GM21528 (cell line): ENCODE measurements at regions not wholly inside any gene's neighbourhood (a gene's known extent, or its start where the extent isn't known, plus 50 kb on each side); places are given as distances from the start of the nearest gene placed in this dataset.

Experiments
- ATAC-seq: cut with Tn5 transposase; IDR thresholded peaks from one replicate; pipeline ENCODE4 v1.9.1; 2021; ENCODE audit warnings: mild to moderate bottlenecking, moderate library complexity; ENCODE audit not compliant: unreplicated experiment, low FRiP score

DNA sequence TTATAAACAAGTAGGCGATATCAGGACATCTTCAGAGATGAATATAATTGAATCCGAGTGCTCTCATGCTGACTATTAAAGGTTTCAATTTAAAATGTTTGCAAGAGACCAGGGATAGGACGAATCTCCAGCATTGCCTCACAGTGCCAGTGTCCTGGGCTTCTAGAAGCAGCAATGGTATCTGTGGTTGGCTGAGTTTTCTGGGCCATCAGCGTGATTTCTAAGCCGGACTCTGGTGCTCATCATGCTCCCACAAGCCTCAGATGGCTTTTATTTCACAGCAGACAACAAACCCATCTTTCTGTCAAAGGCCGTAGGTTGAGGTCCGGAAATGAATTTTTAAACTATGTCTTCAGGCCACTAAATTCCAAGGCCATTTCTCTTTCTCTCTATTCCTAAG is 187.7 kb downstream of the FOXO1 start:
- ATAC-seq: no peak

DNA sequence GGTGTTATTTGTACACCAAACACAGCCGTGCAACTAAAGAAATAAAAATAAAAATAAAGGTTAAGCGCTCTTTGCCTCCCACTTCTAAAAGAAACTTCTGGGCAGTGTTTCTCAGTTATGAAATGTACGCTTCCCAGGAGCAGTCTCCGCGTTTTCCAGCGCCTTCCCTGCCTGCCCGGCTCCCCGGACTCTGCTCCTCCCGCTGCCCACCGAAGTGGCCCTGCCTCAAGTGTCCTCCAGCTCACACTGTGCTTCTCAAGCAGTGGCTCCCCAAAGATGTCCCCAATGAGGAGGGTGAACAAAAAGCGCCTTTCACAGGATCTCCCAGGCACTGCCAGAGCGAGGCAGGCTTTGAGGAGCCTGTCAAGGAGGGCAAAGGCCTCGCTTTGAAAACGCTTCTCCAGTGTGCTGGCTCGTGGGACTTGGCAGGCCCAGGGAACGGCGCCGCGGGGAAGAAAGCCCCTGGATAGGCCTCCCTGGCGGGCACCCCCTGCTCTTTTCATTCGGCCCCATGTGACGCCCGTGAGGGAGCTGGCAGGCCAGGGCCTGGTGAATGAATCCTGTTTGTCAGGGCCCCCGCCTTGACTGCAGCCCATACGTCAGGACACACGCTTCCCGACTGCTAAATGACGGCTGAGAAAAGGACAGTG is 187.1 kb downstream of the FOXO1 start:
- no peak for ATAC-seq

DNA sequence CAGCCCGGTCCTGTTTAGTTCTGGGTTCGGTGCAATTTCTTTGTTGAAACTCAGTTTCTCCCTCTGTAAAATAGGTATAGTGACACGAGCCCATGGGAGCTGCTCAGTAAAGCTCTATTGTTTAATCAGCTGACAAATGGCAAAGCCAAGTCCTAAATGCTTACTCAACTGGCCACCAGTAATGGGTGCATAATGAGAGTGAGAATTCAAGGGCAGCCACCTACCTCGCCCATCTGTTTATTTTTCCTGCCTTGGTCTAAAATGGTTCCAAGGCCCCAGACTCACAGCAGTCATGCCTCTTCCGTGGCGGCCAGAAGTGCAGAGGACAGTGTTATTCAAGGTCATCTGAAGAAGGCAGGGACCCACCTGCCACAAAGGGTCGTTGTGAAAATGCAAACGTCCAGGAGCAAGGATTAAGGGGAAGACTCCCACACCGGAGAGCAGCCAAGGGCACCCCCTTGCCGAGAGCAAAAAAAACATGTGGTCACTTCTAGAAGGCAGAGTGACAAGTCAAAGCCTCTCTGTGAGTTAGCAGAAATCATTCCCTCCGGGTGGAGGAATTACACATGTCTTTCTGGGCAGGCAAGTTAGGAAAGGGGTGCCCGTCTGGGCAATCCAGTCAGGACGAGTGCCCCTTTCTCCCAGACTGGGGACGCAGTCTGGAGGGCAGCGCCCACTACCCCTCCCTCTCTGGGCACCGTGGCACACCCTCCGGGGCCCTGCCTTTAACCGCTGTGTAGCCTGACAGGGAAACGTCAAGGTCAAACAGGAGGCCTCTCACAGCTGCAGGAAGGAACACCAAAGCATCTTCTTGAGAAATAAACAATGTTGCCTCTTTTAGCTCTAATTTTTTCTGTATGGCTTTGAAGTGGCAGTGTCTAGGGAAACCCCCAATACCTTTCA is 186.2 kb downstream of the FOXO1 start:
- no peak for ATAC-seq

DNA sequence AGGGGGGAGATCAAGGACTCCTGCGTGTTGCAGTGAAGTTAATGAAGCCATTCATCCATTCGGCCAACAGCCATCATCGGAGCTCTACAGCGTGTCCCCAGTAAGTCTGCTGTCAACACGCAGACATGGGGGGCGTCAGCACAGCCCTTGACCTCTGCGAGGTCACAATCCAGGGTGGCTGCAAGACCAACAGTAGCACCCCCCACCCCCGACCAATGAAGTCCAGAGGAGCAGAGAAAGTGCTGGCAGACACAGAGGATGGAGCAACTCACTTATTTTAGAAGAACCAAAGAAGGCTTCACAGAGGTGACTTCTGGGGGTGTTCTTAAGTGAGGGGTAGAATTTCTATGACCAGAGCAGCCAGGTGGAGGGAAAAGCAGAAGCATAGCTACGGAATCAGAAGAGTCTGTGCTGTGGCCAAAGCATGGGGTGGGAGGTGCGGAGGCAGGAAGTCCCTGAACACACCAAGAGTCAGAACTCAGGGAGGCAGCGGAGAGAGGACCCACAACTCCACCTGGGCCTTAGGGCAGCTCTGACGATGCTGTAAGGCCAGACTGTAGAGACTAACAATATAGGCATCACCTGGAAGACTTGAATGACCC is 185.4 kb downstream of the FOXO1 start:
- no peak for ATAC-seq

DNA sequence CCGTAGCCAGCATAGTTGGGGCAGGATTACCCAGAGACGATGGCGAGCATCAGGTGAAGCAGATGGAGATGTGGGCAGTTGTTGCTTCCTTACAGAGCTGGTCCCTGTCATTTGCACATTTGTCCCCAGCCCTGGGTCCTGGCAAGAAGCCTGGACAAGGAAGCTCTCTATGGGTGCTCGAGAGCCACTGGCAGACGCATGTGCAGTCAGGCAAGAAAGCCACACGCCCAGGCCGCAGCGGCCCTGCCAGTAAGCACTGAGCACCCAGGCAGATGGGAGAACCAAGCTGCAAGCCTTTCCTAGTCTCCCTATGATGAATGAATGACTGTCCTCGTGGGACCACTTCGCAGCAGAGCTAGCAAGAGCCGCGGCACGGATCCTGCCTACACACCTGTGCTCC is 182.8 kb downstream of the FOXO1 start:
- ATAC-seq: no peak

DNA sequence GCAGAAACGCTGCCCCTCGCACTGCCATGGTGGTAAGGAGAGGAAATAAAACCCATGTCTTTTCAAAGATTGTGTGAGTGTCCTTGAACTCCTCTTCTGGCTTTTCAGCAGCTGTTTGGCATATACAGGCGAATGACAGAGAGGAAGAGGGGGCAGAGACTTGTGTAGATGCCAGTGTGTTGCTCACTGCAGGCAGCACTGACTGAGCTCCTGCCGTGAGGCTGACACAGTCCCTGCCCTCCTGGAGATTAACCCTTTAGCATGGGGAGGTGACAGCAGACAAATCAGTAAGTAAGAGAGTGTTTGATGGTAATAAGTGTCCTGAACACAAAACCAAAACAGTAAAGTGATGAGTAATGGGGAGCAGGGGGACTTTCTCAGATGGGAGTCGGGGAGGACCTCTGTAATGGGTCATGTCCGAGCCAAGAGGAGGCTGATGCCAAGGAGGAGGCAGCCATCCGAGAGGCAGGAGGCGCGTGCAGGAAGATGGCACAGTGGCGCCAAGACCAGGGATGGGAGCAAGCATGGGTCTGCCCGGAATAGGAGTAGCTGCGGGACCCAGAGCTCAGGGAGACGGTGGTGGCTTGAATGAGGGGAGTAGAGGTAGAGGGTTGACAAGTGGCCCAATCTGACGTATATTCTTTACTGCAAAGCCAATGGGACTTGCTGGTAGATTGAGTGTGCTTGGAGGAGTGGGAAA is 182.2 kb downstream of the FOXO1 start:
- ATAC-seq: no peak

DNA sequence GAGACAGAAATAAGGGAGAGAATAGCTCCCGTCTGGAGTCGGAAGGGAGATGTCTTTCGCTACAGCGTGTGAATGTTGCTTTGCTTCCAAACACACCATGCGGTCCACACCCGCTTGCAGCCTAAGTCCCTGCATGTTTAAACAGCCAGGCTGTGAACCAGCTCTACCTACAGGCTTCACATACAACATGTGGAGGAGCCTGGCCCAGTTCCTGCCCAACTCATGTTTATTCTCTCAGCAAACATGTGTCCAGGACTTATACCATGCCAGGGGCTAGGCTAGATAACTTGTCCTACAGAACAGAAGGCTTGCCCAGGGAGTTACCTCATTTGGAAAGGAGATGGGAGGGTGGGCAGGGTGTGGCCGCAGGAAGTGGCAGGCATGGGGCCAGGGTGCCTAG is 181.5 kb downstream of the FOXO1 start:
- no peak for ATAC-seq

DNA sequence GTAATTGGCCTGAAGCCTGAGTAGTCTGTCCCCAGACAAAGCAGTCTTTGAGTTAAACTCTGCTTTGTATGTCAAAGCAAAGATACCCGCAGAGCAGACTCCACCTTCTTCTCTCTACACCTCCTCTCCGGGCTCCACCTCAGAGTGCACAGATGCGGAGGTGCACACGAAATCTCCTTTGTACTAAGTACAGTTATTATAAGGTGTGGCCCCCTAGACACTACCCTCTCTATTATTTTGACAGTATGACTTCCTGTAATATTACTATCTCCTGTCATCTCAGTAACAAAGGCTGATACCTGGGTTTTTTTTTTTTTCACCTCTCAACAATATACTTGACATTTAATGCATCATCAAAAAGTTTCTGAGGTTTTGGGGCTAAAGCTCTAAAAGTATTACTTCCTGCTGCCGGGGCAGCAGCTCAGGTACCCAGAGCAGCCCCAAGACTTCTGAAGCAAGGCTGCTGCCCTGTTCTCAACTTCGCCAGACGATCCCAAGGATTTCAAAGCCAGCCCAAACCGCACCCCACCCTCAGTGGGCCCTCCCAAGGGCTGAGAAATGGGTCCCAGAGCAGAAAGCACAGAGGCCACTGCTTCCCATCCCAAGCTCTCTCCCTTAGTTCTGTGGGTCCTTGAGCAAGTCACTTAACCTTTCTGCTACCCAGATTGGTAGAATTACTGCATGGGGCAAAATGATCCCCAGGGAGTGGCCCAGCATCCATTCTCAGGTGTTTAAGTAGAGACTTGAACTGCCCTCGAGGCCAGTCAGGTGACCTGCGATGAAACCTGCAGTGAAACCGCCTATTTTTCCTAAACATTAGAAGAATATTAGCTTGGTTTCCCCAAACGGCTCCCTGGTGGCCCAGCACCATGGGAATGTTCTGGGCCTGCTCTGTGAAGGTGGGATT is 180.6 kb downstream of the FOXO1 start:
- ATAC-seq: peak; percentile 48

DNA sequence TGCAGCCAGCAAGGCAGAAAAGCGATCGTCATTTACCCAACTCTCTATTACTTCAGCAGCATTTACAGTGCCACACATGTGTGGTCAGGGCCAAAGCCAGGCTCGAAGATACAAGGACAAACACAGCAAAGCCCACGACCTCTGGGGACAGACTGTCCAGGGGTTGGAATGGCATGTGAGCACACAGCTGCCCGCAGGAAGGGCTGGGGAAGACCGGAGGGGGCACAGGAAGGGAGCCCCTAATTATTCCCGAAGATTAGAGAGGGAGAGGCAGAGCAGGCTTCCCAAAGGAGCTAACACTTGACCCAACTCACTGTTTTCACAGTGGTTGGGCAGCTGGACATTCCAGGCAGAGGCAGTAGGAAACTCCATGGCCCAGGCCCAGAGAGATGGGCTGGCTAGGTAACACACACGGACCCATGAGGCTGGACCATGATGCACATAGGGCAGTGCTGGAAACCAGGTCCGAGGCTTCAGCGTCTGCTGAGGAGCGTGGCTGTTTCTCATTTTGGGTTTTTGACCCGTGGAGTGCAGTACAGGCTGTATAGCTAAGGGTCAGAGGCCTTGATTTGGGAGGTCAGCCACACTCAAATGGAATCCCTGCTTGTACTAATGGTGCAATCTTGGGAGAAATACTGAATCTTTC is 179.8 kb downstream of the FOXO1 start:
- no peak for ATAC-seq

DNA sequence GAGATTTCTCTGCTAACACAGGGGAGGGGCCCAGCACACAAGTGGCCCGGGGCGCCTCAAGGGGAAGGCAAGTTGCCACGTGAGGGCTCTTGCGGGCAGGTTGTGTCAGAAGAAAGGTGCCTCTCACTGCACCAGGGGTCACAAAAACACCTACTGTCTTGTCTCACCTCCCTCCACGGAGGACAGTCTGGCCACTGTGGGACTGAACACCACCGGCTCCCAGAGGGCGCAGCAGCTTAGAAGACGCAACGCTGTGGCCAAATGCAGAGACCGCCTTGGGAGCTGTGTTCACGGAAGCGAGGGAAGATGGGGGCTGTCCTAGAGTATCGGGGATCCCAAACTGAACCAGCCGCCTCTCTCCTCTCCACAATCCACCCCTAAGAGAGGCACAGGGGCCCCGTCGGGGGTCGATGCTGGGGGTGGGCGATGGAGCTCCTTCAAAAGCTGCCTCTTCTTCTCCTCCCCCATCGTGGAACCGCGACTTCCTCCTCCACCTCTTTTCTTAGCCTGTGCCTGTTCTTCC is 177.5 kb downstream of the FOXO1 start:
- ATAC-seq: no peak

DNA sequence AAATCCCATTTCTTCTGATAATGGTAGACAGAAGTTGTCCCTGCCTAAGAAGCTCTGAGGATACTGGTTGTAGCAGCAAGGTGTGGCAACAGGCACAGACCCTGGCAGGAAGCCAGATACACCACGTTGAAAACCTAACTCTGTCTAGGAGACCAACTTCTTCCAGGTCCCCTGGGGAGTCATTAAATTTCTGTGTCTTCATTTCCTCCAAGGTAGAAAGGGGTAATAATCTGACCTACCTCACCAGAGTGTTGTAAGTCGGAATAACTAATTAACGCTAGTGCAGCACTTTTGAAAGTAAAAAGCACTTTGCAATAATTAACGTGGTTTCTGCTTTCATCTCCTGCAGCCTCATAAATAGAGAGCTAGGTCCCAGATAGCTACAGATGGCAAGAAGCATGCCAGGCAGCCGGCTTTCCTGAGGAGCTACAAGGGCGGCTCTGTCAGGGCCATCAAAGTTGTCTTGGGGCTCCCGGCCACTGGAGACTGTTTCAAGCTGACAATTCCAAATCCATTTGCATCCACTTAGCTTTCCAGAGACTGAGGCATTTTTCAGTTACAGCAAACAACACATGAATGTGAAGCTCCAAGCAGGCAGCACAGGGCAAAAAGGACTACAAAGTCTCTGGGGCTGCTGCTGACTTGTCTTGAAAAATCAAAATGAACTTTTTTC is 176.2 kb downstream of the FOXO1 start:
- ATAC-seq: no peak

DNA sequence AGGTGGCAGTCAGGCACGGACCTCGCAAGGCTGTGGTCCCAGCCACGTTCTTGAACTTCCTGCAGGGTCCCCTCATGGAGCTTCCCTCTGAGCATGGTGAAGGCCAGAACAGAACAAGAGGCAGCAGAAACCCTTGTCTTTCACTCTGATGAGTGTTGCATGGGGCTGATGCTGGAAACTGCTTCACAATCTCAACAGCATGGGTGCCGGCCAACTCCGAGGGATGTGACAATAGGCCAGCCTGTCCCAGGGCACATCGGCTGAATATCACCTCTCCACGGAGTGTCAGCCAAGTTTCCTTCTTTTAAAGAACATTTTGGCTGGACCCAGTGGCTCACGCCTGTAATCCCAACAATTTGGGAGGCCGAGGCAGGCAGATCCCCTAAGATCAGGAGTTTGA is 173.9 kb downstream of the FOXO1 start:
- no peak for ATAC-seq

DNA sequence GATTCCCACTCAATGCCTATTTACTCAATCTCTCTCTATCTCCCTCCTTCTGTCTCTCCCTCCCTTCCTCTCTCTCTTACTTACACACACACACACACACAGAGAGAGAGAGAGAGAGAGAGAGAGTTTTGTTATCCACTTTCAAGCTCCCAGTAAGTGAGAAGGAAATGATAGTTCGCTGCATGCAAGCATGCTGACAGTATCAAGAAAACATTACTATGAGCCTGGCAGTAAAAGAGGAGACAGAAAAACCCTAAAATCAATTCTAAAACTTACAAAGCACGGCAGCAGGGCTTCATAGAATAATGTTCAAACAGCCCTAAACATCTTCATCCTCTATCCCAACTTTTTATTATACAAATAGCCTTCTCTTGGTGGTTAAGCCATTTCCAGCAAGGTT is 171.9 kb downstream of the FOXO1 start:
- no peak for ATAC-seq

DNA sequence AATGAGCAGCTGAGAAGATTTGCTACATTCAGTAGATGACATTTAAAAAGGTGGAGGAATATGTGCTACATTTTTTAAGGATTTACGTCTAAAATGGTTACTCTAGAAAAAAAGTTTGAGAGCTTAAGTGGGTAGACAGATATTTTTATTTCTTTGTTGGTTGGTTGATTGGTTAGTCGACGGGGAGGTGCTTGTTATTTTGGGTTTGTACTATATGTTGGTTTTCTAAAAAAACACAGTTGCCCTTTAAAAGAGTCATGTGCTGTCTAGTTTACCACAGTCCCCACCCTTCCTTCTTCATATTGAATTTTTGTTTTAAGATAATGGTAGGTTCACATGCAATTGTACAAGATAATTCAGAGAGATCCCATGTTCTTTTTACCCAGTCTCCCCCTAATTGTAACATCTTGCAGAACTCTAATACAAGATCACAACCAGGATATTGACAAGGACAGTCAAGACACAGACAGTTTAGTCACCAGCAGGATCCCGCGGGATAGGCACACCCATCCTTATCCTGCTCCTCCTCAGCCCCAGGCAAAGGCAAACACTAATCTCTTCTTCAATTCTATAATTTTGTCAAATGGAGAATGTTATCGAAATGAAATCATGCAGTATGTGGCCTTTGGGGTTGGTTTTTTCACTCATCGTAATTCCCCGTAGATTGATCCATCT is 171.4 kb downstream of the FOXO1 start:
- ATAC-seq: no peak

DNA sequence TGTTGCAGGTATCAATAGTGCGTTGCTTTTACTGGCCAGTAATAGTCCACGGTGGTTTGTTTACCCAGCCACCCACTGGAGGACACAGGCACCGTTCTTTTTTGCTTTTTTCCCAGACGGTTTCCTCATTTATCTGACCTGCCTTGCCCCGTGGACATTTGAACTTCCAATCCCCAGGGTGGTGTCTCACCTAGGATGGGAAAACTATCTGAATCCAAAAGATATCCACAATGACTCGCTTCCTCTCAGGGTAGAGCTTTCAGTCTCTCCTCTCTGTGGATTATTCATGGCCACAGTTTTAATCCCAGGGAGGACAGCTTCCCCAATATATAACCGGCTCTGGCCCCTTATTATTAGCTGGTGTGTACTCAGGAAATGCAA is 170.8 kb downstream of the FOXO1 start:
- ATAC-seq: no peak

DNA sequence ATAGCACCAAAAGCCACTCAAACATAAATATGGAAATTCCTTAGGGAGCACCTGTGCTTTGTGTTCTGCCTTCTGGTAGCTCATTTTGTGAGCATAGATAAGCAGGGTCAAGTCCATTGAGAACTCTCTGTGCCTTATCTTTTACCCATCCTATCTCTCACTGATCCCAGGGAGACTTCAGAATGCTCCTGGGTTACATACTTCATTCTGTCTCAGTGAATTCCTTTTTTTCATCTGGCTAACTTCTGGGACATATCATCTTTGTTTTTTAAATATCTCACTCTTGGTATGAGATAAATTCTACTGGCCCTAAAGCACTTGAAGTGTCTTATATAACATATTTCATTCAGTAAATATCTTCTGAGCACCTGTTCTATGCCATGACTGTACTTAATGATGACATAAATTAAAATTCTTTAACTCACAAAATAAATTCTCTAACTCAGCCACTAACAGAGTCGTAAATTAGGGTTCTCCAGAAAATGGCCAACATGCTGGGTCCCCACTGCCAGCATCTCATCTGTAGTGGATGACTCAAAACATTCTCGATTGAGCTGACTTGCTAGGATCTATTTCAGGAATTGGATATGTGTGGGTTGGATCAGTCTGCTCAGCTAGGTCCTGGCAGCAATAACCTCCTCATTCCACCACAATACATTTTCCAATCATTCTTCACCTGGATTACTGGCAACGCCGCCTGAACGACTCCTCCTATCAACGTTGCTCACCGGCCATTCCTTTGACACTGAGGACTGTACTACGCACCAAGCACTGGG is 170.2 kb downstream of the FOXO1 start:
- ATAC-seq: no peak

DNA sequence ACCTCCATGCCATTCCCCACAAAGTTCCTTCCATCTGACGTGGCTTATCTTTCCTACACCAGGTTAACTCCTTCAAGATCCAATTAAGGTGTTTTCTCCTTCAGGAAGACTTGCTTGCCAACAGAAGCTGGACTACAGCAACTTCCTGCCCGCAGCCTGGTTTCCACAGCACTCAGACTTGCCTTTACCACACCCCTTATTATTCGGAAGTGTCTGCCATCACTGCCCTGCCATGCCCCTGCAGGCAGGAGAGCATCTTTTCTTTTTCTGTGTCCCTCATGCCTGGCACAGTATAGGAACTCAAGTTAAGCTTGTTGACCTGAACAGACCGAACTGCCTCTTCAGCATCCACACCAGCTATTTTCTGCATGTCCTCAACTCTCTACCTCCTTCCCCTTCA is 168.0 kb downstream of the FOXO1 start:
- ATAC-seq: no peak

DNA sequence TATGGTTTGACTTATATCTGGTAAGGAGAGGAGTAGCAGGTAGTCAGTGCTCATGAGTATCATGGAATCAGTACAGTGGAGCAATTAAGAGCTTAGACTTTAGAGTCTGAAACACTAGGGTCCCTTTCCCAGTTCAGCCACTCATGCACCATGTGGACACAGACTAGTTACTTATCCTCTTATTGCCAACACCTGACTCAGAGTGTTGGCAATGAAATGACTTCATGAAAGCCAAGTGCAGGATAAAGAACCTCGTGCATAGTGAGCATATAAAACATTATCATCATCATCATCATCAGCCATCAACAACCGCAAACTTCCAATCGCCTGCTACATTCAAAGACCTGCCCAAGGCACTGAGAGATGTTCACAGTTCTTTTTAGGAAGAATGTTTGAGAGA is 164.2 kb downstream of the FOXO1 start:
- ATAC-seq: no peak
